ENCODE measurements at regions not wholly inside any gene's neighbourhood (a gene's known extent, or its start where the extent isn't known, plus 50 kb on each side); places are given as distances from the start of the nearest gene placed in this dataset.

GRCh38 chr7:52695973-52696595, 339.3 kb upstream of the POM121L12 start:
- Histone ChIP-seq H3K27me3 (ENCODE audit: control insufficient read depth, insufficient read depth, low read length) (no peaks in the 10 kb centered on the region), H3K4me1 (ENCODE audit: control insufficient read depth, low read depth, low read length) (peaks cover 7% of the 10 kb centered on the region), H3K4me3 (ENCODE audit: low read length) (no peak overlapping the region), H3K9ac (ENCODE audit: low read length) (no peak overlapping the region), H3K9me3 (ENCODE audit: control insufficient read depth, low read depth, low read length) (no peaks in the 10 kb centered on the region), H3K27ac (ENCODE audit: low read length) (no peak overlapping the region), H3K36me3 (ENCODE audit: control insufficient read depth, low read depth, low read length) (no peaks in the 10 kb centered on the region)

- Histone ChIP-seq H3K27me3 (ENCODE audit: control insufficient read depth, insufficient read depth, low read length) (no peaks in the 10 kb centered on the region), H3K4me3 (ENCODE audit: low read length) (no peak overlapping the region), H3K36me3 (ENCODE audit: control insufficient read depth, low read depth, low read length) (no peaks in the 10 kb centered on the region), H3K4me1 (ENCODE audit: control insufficient read depth, low read depth, low read length) (peaks cover 6% of the 10 kb centered on the region), H3K27ac (ENCODE audit: low read length) (no peak overlapping the region), H3K9ac (ENCODE audit: low read length) (no peak overlapping the region), H3K9me3 (ENCODE audit: control insufficient read depth, low read depth, low read length) (no peaks in the 10 kb centered on the region)
These were observed 344.2 kb upstream of the POM121L12 start for GRCh38 chr7:52691257-52691656.

- H3K4me1 ChIP-seq (ENCODE audit: control insufficient read depth, low read depth, low read length), result no peaks in the 10 kb centered on the region
- no peak overlapping the region for H3K9ac ChIP-seq (ENCODE audit: low read length)
- H3K9me3 ChIP-seq (ENCODE audit: control insufficient read depth, low read depth, low read length), result no peaks in the 10 kb centered on the region
- H3K27me3 ChIP-seq (ENCODE audit: control insufficient read depth, insufficient read depth, low read length), result no peaks in the 10 kb centered on the region
- no peaks in the 10 kb centered on the region for H3K36me3 ChIP-seq (ENCODE audit: control insufficient read depth, low read depth, low read length)
- no peak overlapping the region for H3K4me3 ChIP-seq (ENCODE audit: low read length)
- H3K27ac ChIP-seq (ENCODE audit: low read length), result no peak overlapping the region
These were observed 345.5 kb upstream of the POM121L12 start for GRCh38 chr7:52689912-52690311.

- no peak overlapping the region for H3K27ac ChIP-seq (ENCODE audit: low read length)
- H3K36me3 ChIP-seq (ENCODE audit: control insufficient read depth, low read depth, low read length), result no peaks in the 10 kb centered on the region
- no peaks in the 10 kb centered on the region for H3K4me1 ChIP-seq (ENCODE audit: control insufficient read depth, low read depth, low read length)
- H3K9ac ChIP-seq (ENCODE audit: low read length), result no peak overlapping the region
- no peaks in the 10 kb centered on the region for H3K9me3 ChIP-seq (ENCODE audit: control insufficient read depth, low read depth, low read length)
- no peaks in the 10 kb centered on the region for H3K27me3 ChIP-seq (ENCODE audit: control insufficient read depth, insufficient read depth, low read length)
- no peak overlapping the region for H3K4me3 ChIP-seq (ENCODE audit: low read length)
These were observed 350.1 kb upstream of the POM121L12 start for GRCh38 chr7:52685333-52685732.

- Histone ChIP-seq H3K9ac (ENCODE audit: low read length) (no peak overlapping the region), H3K4me1 (ENCODE audit: control insufficient read depth, low read depth, low read length) (no peaks in the 10 kb centered on the region), H3K4me3 (ENCODE audit: low read length) (no peak overlapping the region), H3K27ac (ENCODE audit: low read length) (no peak overlapping the region), H3K9me3 (ENCODE audit: control insufficient read depth, low read depth, low read length) (no peaks in the 10 kb centered on the region), H3K27me3 (ENCODE audit: control insufficient read depth, insufficient read depth, low read length) (no peaks in the 10 kb centered on the region), H3K36me3 (ENCODE audit: control insufficient read depth, low read depth, low read length) (no peaks in the 10 kb centered on the region)
These were observed 351.0 kb upstream of the POM121L12 start for GRCh38 chr7:52684388-52684787.

- no peak overlapping the region for H3K4me3 ChIP-seq (ENCODE audit: low read length)
- no peak overlapping the region for H3K27ac ChIP-seq (ENCODE audit: low read length)
- H3K36me3 ChIP-seq (ENCODE audit: control insufficient read depth, low read depth, low read length), result no peaks in the 10 kb centered on the region
- no peaks in the 10 kb centered on the region for H3K27me3 ChIP-seq (ENCODE audit: control insufficient read depth, insufficient read depth, low read length)
- no peak overlapping the region for H3K9ac ChIP-seq (ENCODE audit: low read length)
- H3K4me1 ChIP-seq (ENCODE audit: control insufficient read depth, low read depth, low read length), result no peaks in the 10 kb centered on the region
- no peaks in the 10 kb centered on the region for H3K9me3 ChIP-seq (ENCODE audit: control insufficient read depth, low read depth, low read length)
These were observed 352.4 kb upstream of the POM121L12 start for GRCh38 chr7:52682993-52683392.

- no peak overlapping the region for H3K9ac ChIP-seq (ENCODE audit: low read length)
- no peaks in the 10 kb centered on the region for H3K9me3 ChIP-seq (ENCODE audit: control insufficient read depth, low read depth, low read length)
- H3K36me3 ChIP-seq (ENCODE audit: control insufficient read depth, low read depth, low read length), result no peaks in the 10 kb centered on the region
- no peak overlapping the region for H3K4me3 ChIP-seq (ENCODE audit: low read length)
- H3K4me1 ChIP-seq (ENCODE audit: control insufficient read depth, low read depth, low read length), result peaks cover 7% of the 10 kb centered on the region
- H3K27me3 ChIP-seq (ENCODE audit: control insufficient read depth, insufficient read depth, low read length), result no peaks in the 10 kb centered on the region
- no peak overlapping the region for H3K27ac ChIP-seq (ENCODE audit: low read length)
These were observed 364.7 kb upstream of the POM121L12 start for GRCh38 chr7:52670608-52671225.

GRCh38 chr7:52669031-52669430, 366.4 kb upstream of the POM121L12 start:
- Histone ChIP-seq H3K4me3 (ENCODE audit: low read length) (no peak overlapping the region), H3K36me3 (ENCODE audit: control insufficient read depth, low read depth, low read length) (no peaks in the 10 kb centered on the region), H3K9ac (ENCODE audit: low read length) (no peak overlapping the region), H3K27ac (ENCODE audit: low read length) (no peak overlapping the region), H3K9me3 (ENCODE audit: control insufficient read depth, low read depth, low read length) (no peaks in the 10 kb centered on the region), H3K4me1 (ENCODE audit: control insufficient read depth, low read depth, low read length) (peaks cover 7% of the 10 kb centered on the region), H3K27me3 (ENCODE audit: control insufficient read depth, insufficient read depth, low read length) (no peaks in the 10 kb centered on the region)

- H3K27ac ChIP-seq (ENCODE audit: low read length), result no peak overlapping the region
- H3K4me1 ChIP-seq (ENCODE audit: control insufficient read depth, low read depth, low read length), result peaks cover 7% of the 10 kb centered on the region
- no peaks in the 10 kb centered on the region for H3K36me3 ChIP-seq (ENCODE audit: control insufficient read depth, low read depth, low read length)
- no peak overlapping the region for H3K9ac ChIP-seq (ENCODE audit: low read length)
- H3K4me3 ChIP-seq (ENCODE audit: low read length), result no peak overlapping the region
- H3K27me3 ChIP-seq (ENCODE audit: control insufficient read depth, insufficient read depth, low read length), result no peaks in the 10 kb centered on the region
- no peaks in the 10 kb centered on the region for H3K9me3 ChIP-seq (ENCODE audit: control insufficient read depth, low read depth, low read length)
These were observed 367.0 kb upstream of the POM121L12 start for GRCh38 chr7:52668435-52668834.

- Histone ChIP-seq H3K36me3 (ENCODE audit: control insufficient read depth, low read depth, low read length) (no peaks in the 10 kb centered on the region), H3K9me3 (ENCODE audit: control insufficient read depth, low read depth, low read length) (peaks cover 6% of the 10 kb centered on the region), H3K9ac (ENCODE audit: low read length) (no peak overlapping the region), H3K27me3 (ENCODE audit: control insufficient read depth, insufficient read depth, low read length) (no peaks in the 10 kb centered on the region), H3K4me3 (ENCODE audit: low read length) (no peak overlapping the region), H3K4me1 (ENCODE audit: control insufficient read depth, low read depth, low read length) (peaks cover 3% of the 10 kb centered on the region), H3K27ac (ENCODE audit: low read length) (no peak overlapping the region)
These were observed 376.3 kb upstream of the POM121L12 start for GRCh38 chr7:52659178-52659577.

- H3K9me3 ChIP-seq (ENCODE audit: control insufficient read depth, low read depth, low read length), result peaks cover 6% of the 10 kb centered on the region
- no peak overlapping the region for H3K4me3 ChIP-seq (ENCODE audit: low read length)
- H3K4me1 ChIP-seq (ENCODE audit: control insufficient read depth, low read depth, low read length), result peaks cover 3% of the 10 kb centered on the region
- H3K9ac ChIP-seq (ENCODE audit: low read length), result no peak overlapping the region
- H3K27me3 ChIP-seq (ENCODE audit: control insufficient read depth, insufficient read depth, low read length), result no peaks in the 10 kb centered on the region
- no peak overlapping the region for H3K27ac ChIP-seq (ENCODE audit: low read length)
- H3K36me3 ChIP-seq (ENCODE audit: control insufficient read depth, low read depth, low read length), result no peaks in the 10 kb centered on the region
These were observed 379.3 kb upstream of the POM121L12 start for GRCh38 chr7:52656098-52656497.

- no peak overlapping the region for H3K27ac ChIP-seq (ENCODE audit: low read length)
- H3K9ac ChIP-seq (ENCODE audit: low read length), result no peak overlapping the region
- H3K4me1 ChIP-seq (ENCODE audit: control insufficient read depth, low read depth, low read length), result peaks cover 1% of the 10 kb centered on the region
- H3K27me3 ChIP-seq (ENCODE audit: control insufficient read depth, insufficient read depth, low read length), result no peaks in the 10 kb centered on the region
- no peaks in the 10 kb centered on the region for H3K36me3 ChIP-seq (ENCODE audit: control insufficient read depth, low read depth, low read length)
- no peak overlapping the region for H3K4me3 ChIP-seq (ENCODE audit: low read length)
- no peaks in the 10 kb centered on the region for H3K9me3 ChIP-seq (ENCODE audit: control insufficient read depth, low read depth, low read length)
These were observed 382.8 kb upstream of the POM121L12 start for GRCh38 chr7:52652621-52653020.

Measured in iPS-18a (cell line).